HL-60/S4 treated with retinoic acid at 250 ng/mL for 4 days and 3 days (cell line): ENCODE measurements at regions not wholly inside any gene's neighbourhood (a gene's known extent, or its start where the extent isn't known, plus 50 kb on each side); places are given as distances from the start of the nearest gene placed in this dataset.

Experiments
- in situ Hi-C: fragments of 300-500 bp; cut with MboI; formaldehyde crosslinking; loops from 2 replicates; pipeline ENCODE4 v1.7.0; 2022; ENCODE audit warnings: low sequenced_read_pairs

DNA sequence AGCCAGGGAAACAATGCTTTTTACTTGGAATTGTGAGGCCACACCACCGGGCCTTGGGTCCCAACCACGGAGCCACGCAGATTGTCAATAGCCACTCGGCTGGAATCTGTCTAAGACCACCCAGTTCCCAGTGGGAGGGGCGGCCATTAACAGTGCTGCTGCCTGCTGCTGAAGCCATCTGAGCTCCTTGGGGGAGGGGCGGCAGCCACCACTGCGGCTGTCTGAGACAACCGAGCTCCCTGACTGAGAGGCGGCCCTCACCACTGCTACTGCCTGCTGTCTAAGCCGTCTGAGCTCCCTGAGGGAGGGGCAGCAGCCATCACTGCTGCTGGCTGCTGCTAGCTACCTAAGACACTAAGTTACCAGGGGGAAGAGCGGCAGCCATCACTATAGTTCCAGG is 64.3 kb downstream of the DMRTA2 start:
- in situ Hi-C loops, result loop anchor here (25.0 kb wide), 2 partner anchors 253 to 353 kb away; no protein-coding TSS in a partner anchor

GRCh38 chr1:50357186-50357585 is 66.1 kb downstream of the DMRTA2 start:
- in situ Hi-C loops, result loop anchor here (25.0 kb wide), 2 partner anchors 255 to 355 kb away; no protein-coding TSS in a partner anchor

GRCh38 chr1:50354813-50355212 is 68.4 kb downstream of the DMRTA2 start:
- in situ Hi-C loops, result loop anchor here (25.0 kb wide), 2 partner anchors 257 to 357 kb away; no protein-coding TSS in a partner anchor

DNA sequence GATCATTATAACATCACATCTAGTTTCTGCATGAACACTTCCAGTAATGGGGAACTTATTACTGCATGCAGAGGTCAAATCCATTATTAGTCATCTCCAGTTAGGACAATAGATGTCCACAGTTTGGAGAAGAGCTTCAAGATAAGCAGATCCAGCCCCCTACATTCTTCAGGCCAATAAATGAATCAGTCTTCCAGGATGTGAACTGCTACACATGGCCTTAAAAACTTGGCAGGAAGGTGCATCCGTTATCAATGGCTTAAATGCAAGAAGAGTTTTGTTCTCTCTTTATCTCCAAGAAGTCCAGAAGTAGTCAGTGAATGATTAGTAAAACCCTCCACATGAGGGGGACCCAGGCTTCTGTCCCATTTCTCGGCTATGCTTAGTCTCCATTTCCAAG is 70.8 kb downstream of the DMRTA2 start:
- in situ Hi-C loops, result loop anchor here (25.0 kb wide), 2 partner anchors 260 to 360 kb away; no protein-coding TSS in a partner anchor

GRCh38 chr1:50350868-50351267 is 72.4 kb downstream of the DMRTA2 start:
- in situ Hi-C loops, result loop anchor here (25.0 kb wide), 2 partner anchors 261 to 361 kb away; no protein-coding TSS in a partner anchor

- in situ Hi-C loops, result loop anchor here (25.0 kb wide), 2 partner anchors 262 to 362 kb away; no protein-coding TSS in a partner anchor
Observed at GRCh38 chr1:50350421-50350820, 72.8 kb downstream of the DMRTA2 start.

DNA sequence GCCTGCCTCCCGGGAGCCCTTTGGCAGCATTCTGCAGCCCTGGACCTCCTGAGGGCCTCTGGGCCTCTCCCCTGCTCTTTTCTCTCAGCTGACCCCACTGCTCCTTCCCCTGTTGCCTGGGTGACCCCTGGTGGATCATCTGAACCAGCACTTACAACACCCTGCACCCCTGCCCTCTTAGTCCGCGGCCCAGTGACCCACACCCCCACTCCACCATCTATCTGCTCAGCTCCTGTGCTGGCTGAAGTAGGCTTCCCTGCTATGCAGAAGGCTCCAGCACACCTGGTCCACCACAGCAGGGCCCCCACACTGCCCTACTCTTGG is 74.0 kb downstream of the DMRTA2 start:
- in situ Hi-C loops, result no loop called here

DNA sequence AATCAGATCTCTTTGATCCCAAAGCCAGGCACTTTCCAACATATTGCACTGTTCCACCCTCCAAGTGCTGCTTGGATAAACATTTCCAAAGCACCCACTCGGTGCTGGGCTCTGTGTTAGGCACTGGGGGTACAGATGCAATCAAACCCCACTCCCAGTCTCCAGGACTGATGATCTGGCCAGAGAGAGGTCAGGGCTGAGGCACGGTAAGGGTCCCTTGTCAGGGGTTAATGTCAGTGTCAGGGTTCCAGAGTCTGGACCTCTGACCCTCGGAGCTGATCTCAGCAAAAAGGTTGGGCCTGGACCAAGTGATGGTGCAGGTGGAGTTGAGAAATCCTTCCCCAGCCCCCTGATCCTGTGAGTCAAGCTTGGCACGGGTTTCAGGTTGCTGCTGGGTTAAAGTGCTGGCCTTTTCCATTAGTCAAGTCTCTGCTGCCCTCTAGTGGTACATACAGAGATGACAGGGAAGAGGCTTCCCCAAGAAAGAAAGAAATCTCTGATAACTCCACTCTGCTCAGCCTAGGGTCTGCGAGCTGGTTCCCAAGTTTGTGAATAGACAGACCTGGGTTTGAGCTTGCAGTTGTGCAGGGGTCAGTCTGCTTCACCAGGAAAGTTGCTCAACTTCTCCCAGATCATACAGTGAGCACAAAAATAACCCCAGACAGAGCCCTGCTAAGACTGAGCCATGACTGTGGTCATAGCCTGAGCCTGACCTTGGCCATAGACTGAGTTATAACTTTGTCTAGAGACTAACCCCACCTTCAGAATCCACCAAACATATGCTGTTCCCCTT is 74.6 kb downstream of the DMRTA2 start:
- in situ Hi-C loops, result no loop called here

DNA sequence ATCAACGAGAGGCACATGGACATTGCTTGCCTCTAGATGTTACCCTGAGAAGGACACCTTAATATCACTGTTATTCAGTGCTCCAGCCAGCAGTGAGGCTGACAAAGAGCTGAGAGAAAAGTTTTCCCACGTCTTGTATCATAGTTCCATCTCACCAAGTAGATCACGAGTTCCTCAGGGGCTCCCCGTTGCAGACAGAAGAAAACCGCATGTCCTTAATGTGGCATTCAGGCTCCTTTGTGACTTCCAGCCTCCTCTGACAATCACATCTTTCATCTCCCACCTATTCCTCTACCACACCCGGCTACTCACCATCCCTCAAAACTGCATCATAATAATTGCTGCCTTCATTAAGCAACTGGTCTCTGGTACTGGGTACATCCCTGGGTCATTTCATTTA is 75.3 kb downstream of the DMRTA2 start:
- in situ Hi-C loops, result no loop called here

DNA sequence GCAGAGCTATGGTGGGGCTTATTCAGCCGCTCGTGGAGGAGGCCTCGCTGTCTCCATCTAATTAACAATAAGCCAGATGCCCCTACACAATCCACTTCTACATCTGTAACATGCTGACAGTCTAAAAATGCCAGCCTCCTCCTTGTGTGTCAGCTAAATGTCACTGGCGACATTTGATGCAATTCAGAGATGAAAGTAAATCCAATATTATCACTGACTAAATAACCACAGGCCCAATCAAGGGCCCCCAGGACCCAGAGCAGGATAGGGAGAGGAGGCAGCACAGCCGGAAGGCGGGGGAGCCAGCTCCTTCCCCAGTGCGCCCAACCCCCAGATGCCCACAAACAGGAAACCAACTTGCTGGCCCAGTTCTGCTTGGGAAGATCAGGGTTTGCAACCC is 76.6 kb downstream of the DMRTA2 start:
- in situ Hi-C loops, result no loop called here

- in situ Hi-C loops, result no loop called here
Observed at GRCh38 chr1:50343323-50343722, 79.9 kb downstream of the DMRTA2 start.

DNA sequence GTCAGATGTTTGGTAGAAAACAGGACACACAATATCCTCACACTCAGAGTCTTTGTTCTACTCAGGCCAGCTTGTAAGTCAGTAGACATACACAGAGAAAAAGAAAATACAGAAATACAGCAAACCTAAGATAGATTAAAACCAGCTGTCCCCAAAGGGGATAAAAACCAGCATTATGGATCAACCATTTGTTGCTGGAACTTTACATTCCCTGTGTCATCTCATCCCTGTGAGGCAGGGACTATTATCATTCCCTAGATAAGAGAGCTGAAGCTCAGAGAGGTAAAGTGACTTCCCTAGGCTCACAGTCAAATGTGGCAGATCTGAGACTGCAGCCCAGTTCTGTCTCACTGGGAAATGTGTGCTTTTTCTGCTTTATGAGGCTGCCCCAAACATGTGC is 80.7 kb downstream of the DMRTA2 start:
- in situ Hi-C loops, result no loop called here

DNA sequence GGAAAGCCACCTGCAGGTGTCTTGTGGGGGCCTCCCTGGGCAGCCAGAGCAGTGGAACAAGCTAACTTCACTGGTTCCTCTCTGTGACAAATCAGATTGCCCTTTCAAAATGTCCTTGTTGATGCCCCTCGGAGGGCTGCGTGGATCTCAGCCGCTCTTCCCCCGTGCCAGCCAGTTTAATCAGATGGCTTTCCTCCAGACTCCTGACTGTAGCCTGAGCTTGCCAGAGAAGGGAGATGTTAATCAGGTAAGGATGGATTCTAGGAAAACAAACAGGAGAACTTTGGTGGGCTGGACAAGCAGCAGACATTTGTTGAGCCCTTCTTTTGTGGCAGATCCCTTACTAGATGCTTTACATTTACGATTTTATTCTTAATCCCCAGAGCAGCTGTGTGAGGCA is 88.2 kb downstream of the DMRTA2 start:
- in situ Hi-C loops, result no loop called here

DNA sequence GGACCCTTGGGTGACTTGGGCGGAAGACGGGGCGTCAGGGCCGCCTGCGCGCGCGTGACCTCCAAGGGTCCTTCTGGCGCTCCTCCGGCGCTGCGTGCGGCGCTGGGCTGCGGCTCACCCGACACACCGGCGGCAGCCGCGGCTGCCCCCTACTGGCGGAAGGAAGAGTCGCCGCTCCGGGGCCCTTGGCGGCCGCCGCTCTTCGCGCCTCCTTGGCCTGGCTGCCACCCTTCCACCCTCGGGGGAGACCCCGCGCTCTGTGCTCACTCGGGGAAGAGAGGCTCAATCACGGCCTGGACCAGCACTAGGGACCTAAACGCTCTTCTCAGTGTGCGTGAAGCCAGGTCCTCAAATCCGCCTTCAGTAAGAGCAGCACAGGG is 89.7 kb downstream of the DMRTA2 start:
- in situ Hi-C loops, result no loop called here

DNA sequence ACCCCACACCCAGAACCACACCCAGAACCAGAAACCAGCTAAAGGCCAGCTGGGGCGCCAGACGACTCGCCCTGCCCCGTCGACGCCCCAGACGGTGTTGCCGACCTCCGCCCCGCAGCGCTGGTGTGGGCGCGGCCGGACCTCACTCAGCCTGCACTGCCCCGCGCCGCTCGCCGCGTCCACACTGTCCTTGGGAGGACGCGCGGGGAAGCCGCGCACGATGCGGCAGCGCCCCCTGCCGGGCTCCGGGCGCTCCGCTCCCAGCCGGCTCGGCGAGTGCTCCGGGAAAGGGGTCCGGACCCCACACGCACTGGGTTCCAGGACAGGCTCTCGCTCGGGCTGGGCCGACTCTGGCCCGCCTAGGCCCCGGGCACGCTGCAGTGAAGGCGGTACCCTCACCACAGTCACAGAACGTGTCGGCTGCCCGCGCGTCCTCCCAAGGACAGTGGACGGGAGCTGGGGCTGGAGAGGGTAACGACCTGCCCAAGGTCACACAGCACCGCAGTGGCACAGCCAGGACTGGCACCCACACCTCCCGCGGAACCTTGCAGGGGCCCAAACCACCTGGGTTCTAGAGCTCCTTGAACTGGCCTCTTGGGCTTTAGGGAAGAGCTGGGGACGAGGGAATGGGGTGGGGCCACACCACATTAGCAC is 90.2 kb downstream of the DMRTA2 start:
- in situ Hi-C loops, result no loop called here

DNA sequence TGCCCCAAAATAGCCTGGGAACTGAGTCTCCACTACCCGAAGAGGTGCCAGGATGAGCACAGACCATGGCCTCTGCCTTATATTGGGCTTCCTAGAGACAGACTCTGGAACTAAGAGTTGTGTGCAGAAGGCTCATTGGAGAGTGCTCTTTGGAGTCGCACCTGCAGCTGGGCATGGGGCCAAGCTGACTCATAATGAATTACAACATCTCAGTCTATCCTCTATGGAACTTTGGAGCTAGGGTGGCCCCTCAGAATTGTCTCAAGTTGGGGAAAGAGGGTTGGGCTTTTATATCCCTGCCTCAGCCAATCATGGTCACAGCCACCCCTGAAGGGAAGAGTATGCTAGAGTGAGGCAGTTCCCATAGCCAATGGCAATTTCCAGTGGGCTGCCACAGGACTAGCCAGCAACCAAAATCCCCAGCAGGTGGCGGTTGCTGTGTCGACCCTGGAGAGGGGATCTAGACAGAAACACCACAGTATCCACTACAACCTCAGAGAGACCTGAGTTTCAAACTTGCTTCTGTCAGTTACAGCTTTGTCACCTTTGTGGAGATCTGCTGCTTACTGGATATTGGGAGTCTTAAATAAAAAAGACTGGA is 93.8 kb downstream of the DMRTA2 start:
- in situ Hi-C loops, result no loop called here

- in situ Hi-C loops, result no loop called here
Observed at GRCh38 chr1:50328552-50328951, 94.7 kb downstream of the DMRTA2 start.

DNA sequence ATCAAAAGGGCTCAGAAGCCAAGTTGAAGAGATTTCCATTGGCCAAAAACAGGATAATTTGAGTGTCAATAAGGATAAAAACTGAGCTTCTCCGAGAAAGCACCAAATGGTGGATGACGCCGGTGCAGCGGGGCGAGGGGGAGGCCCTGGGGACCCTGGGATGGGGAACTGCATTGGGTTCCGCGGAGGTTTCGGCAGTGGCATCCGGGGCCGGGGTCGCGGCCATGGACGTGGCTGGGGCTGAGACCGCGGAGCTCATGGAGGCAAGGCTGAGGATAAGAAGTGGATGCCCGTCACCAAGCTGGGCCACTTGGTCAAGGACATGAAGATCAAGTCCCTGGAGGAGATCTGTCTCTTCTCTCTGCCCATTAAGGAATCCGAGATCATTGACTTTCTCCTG is 97.2 kb downstream of the DMRTA2 start:
- in situ Hi-C loops, result no loop called here

- in situ Hi-C loops, result no loop called here
Observed at GRCh38 chr1:50322579-50322978, 100.7 kb downstream of the DMRTA2 start.

GRCh38 chr1:50318428-50318827 is 104.8 kb downstream of the DMRTA2 start:
- in situ Hi-C loops, result no loop called here

DNA sequence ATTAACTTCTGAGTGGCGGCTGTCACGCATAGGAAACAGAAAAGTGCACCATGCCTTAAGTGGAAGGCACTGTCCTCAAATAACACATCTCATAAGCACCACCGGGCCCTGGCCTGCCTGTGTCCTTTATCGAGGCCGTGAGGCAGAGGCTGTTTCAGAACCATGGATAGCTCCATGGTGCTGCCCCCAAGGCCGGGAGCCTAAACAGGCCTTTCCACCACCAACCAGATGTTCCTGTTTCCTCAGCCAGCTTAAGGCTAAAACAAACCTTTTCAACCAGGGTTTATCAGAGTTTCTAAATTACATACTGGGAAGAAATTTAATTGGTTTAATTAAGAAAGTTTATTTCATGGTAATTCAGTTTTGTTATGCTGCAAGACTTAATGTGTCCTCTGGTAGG is 114.4 kb downstream of the DMRTA2 start:
- in situ Hi-C loops, result no loop called here

- in situ Hi-C loops, result no loop called here
Observed at GRCh38 chr1:50305808-50306207, 117.4 kb downstream of the DMRTA2 start.
